NCI-H526 (cell line): ENCODE measurements at regions not wholly inside any gene's neighbourhood (a gene's known extent, or its start where the extent isn't known, plus 50 kb on each side); places are given as distances from the start of the nearest gene placed in this dataset.
A peak's percentile ranks its signal among the peaks of the same experiment; 100 is the strongest.
"Not testable (repeated sequence)": the region's sequence is repeated elsewhere in the genome, so short reads cannot be mapped to it uniquely, and the experiment has no call there.

Experiments used
- DNase-seq, 2 experiments: peaks; one replicate each; lab custom pipeline; 2025; lab: John Stamatoyannopoulos, UW

DNA sequence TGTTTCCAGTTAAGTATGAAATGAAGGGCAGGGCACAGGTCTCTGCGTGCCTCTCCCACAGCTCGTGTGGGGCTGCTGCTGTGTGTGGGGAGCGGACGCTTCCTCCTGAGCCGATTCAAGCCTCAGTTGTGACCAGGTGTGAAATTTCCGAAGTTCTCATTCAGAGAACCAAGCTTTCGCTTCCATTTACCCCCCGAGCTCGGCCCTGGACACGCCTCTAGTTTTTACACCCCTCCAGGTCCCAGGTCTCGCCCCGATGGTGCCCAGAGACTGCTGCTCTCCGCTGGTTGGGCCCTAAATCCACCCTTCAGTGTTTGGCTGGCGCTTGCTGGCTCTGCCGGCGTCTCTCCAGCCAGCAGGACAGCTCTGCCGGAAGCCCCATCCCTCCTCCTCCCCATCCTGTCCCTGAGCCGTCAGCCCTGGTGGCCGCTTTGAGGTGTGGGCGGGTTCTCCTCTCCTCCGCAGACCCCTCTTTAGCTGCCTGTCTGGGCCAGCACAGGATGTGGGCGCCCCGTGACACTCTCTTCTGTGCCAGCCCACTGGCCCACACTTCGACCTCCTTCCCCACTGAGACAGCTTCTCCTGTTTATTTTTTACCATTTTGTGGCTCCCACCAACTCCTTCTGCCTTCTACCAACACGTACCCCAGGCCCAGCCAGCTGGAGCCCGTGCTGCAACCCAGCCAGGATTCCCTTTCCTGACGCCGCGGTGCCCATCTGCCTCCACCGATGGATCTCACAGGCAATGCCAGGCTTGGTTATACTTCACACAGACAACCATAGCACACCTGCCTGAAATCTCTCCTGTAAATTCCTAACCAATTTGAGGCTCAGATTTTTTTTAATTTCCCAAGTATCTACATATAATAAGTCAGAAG lies 142.8 kb downstream of the DLL1 start:
- no peak for DNase-seq

DNA sequence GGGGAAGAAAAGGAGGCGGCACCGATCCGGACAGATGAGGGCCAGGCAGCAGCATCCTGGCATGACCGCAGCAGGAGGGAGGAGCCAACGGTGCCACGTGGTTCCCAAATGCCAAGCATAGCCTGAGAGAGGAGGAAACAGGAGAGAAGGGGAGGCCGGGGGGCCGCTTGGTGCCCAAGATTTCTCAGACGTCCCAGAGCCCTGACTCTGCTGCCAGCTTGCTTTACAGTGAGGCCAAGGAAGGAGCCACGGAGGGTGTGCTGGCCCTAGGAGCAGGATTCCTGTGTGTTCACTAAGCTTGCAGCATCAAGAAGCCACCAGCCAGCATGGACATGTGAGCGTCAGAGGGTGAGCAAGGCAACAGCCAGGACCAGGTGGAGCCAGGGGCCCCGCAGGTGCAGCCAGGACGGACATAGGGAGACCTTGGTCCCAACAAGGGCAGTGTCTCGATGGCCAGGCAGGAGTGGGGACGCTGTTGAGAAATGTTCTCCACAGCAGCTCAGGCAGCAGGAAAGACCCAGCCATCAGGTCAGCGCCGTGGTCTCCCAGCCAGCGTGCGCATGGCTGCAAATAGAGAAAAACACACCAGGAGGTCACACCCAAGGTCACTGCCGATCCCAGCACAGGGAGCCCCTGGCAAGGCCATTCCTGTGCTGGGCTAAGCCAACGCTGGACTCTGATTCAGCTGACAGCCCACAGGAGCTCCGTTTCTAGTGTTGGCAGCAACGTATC lies 143.7 kb downstream of the DLL1 start:
- DNase-seq = no peak

DNA sequence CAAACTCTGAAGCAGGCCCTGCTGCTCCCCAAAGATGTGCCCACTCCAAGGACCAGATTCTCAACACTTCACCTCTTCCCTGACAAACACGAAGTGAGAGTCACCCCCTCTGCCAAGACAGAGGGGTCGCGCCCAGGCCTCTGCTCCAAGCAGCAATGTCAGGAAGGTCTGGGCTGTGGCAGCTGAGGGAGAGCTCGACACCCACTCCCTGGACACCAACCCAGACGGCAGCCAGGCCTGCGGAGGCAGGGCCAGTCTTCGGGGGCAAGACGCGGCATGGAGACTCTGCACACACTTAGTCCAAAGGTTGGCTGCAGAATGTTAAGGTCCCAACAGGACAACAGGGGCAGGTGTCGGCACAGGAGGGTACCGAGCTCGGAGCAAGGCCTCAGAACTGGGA lies 144.2 kb downstream of the DLL1 start:
- no peak for DNase-seq

DNA sequence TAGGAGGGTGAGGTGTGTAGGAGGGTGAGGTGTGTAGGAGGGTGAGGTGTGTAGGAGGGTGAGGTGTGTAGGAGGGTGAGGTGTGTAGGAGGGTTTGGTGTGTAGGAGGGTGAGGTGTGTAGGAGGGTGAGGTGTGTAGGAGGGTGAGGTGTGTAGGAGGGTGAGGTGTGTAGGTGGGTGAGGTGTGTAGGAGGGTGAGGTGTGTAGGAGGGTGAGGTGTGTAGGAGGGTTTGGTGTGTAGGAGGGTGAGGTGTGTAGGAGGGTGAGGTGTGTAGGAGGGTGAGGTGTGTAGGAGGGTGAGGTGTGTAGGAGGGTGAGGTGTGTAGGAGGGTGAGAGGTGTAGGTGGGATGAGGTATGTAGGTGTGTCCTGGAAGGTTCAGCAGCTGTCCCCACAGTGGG lies 144.7 kb downstream of the DLL1 start:
- not testable (repeated sequence) for DNase-seq

DNA sequence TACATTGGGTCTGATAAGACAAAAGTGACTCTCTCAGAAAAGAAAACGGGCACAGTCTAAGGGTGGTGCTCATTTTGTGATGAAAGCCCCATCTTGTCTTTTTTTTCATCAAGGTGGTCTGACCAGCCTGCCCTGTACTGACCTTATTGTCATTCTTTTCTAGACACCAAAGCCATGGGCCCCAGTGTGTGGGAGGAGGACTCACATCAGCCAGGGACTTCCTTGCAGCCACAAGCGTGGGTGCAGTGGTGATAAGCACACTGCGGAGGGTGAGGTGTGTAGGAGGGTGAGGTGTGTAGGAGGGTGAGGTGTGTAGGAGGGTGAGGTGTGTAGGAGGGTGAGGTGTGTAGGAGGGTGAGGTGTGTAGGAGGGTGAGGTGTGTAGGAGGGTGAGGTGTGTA lies 145.2 kb downstream of the DLL1 start:
- not testable (repeated sequence) for DNase-seq

DNA sequence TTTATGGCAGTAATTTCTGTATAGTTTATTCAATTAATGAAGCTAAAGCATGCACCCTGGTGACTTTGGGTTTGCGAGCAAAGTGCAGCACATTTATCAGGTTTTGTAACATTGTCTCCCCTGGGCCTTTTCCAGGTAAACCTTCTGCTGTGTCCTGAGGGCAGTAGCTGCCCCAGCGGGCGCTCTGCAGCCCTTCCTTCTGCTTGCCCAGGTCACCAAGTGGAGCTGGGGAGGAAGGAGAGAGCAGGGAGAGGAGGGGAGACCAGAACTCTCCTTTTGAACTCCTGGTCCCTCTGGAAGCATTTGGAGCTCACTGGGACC lies 145.6 kb downstream of the DLL1 start:
- DNase-seq = no peak

DNA sequence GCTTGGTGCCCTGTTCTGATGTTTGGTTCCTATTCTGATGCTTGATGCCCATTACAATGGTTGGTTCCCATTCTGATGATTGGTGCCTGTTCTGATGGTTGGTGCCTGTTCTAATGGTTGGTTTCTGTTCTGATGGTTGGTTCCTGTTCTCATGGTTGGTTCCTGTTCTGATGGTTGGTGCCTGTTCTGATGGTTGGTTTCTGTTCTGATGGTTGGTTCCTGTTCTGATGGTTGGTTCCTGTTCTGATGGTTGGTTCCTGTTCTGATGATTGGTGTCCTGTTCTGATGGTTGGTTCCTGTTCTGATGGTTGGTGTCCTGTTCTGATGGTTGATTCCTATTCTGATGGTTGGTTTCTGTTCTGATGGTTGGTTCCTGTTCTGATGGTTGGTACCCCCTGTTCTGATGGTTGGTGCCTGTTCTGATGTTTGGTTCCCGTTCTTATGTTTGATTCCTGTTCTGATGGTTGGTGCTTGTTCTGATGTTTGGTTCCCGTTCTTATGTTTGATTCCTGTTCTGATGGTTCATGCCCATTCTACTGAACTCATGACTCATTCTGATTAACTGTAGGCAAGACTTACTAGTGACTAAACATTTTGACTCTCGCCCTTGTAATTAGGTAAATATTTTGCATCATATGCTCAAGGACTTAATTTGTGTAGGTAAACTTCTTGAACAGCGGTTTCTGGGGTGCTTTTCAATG lies 146.2 kb downstream of the DLL1 start:
- DNase-seq = no peak

DNA sequence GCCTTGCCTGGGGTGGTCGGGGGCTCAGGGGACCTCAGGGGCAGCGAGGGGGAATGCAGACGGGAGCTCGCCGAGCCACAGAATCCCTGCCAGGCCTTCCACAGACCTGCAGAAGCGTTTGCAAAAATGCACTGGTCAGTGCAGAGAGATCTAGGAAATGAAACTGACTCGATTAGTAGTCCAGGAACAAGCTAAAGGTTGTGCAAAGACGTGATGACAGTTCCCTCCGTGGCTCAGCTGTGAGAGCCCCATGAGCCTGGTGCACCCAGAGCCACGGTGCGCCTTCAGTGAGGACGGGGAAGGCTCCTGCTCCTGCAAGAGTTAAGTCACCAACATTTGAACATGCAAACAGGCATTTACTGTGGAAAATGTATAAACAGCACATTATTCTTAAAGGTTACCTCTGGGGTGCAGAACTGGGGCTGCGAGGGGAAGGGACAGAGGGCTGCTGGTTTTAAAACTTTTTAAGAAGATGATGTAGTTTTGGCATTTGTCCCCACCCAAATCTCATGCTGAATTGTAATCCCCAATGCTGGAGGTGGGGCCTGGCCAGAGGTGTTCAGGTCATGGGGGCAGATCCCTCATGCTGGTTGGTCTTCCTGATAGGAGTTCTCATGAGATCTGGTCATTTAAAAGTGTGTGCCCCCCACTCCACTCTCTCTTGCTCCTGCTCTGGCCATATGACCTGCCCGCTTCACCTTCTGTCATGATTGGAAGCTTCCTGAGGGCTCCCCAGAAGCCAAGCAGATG lies 147.3 kb downstream of the DLL1 start:
- no peak for DNase-seq

DNA sequence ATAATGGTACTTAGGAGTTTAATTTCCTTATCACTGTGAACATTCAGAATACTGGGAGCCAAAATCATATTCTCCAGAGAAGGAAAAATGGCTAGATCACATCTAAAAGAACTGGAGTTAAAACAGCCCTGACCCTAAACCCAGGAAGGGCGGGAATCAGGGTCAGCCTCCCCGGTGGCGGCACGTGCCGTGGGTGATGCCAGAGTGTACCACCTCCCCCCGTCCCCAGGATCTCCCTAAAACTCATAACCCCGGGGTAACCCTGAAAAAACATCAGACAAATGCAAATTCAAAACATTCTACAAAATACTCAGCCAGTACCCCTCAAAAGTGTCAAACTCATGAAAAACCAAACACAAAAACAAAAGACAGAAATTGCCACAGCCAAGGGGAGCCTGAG lies 148.3 kb downstream of the DLL1 start:
- no peak for DNase-seq

DNA sequence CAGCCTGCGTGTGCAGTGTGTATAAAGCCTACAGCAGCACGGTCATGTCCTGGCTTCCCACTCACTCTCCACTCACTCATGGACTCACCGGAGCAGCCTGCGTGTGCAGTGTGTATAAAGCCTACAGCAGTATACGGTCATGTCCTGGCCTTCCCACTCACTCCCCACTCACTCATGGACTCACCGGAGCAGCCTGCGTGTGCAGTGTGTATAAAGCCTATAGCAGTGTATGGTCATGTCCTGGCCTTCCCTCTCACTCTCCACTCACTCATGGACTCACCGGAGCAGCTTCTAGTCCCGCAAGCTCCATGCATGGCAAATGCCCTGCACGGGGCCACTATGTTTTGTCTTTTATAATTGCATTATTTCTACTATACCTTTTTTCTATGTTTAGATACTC lies 149.8 kb downstream of the DLL1 start:
- not testable (repeated sequence) for DNase-seq

DNA sequence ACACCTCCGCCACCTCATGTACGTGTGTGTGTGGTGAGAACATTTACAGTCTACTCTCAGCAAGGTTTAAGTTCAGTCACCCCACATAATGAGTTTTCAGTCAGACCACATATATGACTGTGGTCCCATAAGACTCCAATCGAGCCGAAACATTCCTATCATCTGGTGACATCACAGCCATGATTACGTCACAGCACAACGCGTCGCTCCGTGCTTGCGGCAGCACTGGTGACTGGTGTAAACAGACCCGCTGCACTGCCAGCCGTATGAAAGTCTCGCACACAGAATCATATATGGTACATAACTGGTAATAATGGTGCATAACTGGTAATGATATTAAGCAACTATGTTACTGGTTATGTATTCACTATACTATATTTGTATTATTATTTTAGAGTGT lies 150.7 kb downstream of the DLL1 start:
- DNase-seq = no peak

DNA sequence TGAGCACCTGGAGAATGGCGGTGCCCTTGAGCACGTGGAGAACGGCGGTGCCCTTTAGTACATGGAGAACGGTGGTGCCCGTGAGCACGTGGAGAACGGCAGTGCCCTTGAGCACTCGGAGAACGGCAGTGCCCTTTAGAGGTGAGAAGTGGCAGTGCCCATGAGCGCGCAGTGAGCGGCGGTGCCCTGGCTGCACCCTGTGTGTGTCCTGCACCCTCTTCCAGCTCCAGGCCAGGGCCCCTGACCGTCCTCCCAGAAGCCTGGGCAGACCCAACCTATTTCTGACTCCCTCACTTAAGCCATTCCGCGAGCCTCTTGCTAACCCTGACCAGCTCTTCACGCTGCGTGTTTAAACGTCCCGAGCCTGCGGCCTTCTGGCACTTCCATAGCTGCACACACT lies 151.3 kb downstream of the DLL1 start:
- DNase-seq = no peak

DNA sequence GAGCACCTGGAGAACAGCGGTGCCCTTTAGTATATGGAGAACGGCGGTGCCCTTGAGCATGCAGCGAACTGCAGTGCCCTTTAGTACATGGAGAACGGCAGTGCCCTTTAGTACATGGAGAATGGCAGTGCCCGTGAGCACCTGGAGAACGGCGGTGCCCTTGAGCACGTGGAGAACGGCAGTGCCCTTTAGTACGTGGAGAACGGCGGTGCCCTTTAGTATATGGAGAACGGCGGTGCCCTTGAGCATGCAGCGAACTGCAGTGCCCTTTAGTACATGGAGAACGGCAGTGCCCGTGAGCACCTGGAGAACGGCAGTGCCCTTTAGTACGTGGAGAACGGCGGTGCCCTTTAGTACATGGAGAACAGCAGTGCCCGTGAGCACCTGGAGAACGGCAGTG lies 151.8 kb downstream of the DLL1 start:
- not testable (repeated sequence) for DNase-seq

DNA sequence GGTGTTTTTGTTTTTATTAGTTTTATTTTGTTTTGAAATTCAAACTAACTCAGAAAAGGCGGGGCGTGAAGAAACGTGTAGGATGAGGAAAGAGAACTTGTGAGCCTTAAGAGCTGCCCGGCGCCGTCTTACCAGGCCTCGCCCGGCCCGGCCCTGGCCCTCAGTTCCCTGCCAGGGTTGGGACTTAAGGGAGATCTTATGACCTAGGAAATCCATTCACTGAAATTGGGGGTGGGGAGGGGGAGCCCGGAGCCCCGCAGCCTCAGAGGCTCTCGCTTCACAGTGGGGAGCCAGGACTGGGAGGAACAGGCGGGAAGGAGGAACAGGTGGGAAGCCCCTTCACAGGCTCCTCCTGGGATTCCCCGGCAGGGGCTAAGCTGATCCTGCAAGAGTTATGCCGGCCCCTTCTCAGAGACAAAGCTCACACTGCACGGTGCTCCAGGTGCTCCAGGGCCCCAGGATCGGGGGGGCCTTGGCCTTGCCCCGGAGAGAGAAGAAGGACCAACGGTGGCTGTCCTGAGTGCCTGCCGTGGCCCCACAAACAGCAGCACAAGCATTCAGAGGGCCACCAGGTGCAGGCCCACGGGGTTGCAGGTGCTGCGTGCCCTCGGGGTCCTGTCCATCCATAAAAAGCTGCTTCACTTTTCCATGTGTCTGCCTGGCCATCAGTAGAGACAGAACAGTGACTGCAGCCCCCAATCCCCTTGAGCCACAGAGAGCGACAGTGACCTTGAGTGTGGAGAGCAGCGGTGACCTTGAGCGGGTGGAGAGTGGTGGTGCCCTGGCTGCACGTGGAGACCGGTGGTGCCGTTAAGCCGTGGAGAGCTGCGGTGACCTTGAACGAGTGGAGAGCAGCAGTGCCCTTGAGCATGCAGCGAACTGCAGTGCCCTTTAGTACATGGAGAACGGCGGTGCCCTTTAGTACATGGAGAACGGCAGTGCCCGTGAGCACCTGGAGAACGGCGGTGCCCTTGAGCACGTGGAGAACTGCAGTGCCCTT lies 152.7 kb downstream of the DLL1 start:
- no peak for DNase-seq

DNA sequence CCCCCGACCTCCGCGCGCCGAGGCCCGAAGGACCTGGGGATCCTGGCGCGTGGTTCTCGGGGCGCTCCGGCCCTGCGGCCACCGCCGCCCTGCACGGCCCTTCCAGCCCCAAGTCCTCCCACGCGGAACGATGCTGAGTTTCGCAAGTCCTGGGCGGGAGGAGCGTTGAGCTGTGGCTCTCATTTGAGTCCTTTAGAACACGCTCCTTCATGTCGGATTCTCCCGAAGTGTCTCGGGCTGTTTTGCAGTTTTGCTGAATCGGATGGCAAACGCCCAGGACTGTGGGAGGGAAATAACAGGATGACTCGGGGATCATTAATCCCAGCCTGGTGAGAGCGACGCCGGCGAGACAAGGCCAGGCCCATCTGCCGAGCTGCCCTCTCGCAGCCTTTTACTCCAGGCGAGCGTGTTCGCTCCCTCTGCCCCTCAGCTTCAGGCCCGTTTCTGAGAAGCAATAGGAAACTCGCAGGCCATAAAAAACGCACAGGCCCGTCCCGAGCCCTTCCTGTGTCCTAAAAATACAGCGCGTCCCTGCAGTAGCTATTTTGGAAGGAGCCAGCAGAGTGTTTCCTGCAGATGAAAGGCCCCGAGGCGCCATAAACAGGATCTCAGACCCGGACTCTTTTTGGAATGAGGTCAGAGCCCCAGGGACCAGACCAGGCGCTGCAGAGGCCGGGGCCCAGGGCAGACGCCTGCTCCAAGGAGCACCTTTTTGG lies 153.5 kb downstream of the DLL1 start:
- DNase-seq = no peak

DNA sequence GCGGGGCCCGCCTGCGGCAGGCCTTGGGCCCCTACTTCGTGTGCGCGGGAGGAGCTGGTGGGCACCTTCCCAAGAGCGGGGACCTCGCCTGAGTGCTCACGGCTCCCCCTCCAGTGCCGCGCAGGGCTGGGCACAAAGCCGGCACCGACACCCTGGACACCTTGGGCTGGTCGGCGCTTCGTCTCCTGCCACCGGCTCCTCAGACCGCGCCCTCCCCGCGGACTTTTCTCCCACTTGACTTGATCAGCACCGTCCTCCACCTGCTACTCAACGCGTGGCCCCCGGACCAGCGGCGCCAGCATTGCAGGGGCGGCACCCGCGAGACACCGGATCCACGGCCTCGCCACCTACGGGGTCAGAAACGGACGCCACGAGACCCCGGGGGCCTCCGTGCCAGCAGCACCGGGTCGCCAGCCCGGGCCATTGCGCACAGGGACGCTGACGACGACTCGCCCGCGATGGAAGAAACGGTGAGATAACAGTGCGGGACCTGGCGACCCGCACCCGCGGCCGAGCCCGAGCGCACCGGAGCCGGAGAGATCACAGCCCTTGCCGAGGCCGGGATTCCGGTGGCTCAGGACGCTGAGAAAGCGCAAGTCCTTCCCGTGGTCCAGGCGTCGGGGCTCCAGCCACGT lies 154.2 kb downstream of the DLL1 start:
- DNase-seq = no peak

DNA sequence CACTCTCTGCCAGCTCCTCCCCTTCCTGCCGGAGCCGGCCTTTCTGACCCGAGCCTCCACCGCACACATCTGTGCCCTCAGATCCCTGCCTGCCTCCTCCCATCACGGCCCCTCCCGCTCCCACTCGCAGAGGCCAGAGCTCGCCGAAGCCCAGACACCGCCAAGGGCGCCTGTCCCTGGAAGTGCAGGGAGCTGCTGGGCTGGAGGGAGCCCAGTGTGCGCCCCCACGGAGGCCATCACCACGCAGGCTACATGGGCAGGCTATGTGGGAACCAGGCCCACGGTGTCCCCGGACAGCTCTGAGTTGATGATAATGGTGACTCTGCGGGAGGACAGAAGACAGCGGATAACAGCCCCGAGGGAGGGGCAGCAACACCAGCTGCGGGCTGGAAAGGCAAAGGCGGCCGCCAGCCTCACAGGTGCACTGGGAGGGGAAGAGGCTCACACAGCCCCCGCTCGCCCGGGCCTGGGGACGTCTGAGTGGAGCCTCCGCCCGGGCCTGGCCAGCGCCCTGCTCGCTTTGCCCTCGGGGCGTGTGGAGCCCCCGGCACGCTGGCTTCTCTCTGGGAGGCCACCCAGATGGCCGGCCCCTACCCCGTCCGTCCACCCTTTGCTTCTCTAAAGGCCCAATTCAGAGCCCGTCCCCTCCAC lies 154.9 kb downstream of the DLL1 start:
- DNase-seq = peak in 1 of 2 experiments; percentile 21

DNA sequence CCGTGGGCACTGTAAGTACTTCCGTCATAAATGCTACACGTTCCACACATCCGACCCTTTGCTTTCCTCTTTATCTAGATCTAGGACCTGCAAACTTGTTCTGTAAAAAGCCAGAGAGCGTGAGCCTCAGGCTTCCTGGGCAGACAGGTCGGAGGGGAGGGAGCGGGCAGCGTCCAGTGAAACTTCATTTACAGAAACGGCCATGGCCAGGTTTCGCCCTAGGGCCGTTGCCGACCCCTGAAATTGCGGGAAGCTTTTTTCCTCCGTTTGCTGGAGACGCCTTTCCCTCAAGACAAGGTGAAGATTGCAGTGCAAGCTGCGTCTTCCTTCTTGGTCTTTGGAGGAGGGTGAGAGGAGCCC lies 155.4 kb downstream of the DLL1 start:
- no peak for DNase-seq
